Activated naive CD4-positive, alpha-beta T cell treated with anti-CD3 and anti-CD28 coated beads, Interleukin-2, amount 50 U/mL, for 72 hours (primary cell): ENCODE measurements at regions not wholly inside any gene's neighbourhood (a gene's known extent, or its start where the extent isn't known, plus 50 kb on each side); places are given as distances from the start of the nearest gene placed in this dataset.

ENCODE experiments used
- ATAC-seq, 2 donors: fragments of 150-1000 bp; cut with Tn5 transposase; 2 replicates each; pipeline ENCODE4 v1.10.0; 2021; ENCODE audit warnings: mild to moderate bottlenecking in 2 of 2, moderate library complexity in 2 of 2
- DNase-seq, 2 donors: peaks; one replicate each; pipeline ENCODE4 v3.0.0; 2021 to 2022; ENCODE audit warnings: low spot score in 2 of 2
- H3K27ac Mint-ChIP-seq, 2 donors: one replicate each; pipeline ENCODE4 v1.8.0; 2022; ENCODE audit warnings: mild to moderate bottlenecking in 2 of 2, mixed read lengths in 2 of 2
- H3K36me3 Mint-ChIP-seq, 2 donors: one replicate each; pipeline ENCODE4 v1.8.0; 2022; ENCODE audit warnings: mixed read lengths in 2 of 2
- H3K9me3 Mint-ChIP-seq, 2 donors: one replicate each; pipeline ENCODE4 v1.8.0; 2022; ENCODE audit warnings: mixed read lengths in 2 of 2

DNA sequence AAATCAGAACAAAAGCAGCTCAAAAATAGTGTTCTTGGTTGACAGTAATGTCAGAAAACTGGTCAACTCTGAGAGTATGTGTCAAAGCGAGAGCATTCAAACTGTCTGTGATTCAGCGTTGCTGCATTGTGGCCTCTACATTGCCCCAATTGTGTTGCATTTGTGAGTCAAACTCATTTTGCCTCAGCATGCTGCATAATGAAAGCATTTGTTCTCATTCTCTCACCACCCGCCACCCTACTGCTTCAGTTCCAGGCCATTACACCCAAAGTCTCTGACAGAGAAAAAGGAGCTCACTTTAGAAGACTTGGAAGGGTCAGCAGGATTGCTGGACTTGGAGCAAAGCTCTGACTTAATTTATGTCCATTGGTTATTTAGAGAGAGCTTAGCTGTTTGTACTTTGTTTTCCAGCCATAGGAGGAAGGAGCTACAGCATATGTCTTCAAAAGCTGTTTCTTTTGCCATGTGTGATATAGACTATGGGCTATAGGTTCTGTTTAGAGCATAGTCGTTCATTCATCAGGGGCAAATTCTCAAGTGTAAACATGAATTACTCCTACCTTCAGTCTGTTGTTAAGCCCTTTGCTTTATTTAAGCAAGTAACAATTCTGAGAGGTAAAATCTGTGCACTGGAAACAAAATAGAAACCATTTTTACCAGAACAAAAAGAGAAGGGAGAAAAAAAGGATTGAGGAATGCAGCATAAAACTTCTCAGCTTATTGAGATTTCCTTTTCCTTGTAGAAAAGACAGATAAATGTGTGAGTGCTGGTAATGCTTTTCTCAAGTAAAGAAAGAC, 153.4 kb upstream of the ANK2 start:
- Mint-ChIP-seq H3K27ac (no peak overlapping the region), H3K36me3 (no peaks in the 10 kb centered on the region), H3K9me3 (no peaks in the 10 kb centered on the region)
- no peak for DNase-seq
- ATAC-seq: peak in 1 of 2 donors; percentile 80

DNA sequence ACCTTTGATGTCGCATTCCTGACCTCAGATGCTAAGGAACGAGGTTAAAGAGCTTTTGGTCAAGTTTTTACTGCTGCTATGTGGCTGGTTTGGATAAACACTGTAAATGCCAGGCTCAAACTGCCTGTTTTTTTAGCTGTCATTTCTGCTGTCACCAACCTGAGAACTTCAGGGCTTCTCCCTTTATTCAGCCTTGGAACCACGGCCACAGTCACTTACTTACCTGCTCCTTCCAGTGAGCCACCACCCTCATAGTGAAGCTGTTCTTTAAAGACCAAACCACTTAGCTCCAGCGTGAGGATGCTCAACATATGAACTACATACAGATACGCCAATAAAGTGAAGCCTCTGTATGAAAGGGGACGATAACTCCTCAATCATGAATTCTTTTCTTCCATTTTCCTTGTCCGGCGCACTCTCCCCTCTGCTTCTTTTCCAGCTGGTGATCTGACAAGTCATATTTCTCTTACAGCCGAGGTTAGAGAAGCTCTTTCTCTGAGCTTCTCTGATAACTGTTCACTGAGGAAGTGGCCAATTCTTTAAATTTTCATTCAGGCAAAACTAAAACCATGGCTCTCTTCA, 152.8 kb upstream of the ANK2 start:
- no peak for DNase-seq
- H3K9me3 Mint-ChIP-seq: no peaks in the 10 kb centered on the region
- no peaks in the 10 kb centered on the region for H3K36me3 Mint-ChIP-seq
- H3K27ac Mint-ChIP-seq: no peak overlapping the region
- no peak for ATAC-seq

DNA sequence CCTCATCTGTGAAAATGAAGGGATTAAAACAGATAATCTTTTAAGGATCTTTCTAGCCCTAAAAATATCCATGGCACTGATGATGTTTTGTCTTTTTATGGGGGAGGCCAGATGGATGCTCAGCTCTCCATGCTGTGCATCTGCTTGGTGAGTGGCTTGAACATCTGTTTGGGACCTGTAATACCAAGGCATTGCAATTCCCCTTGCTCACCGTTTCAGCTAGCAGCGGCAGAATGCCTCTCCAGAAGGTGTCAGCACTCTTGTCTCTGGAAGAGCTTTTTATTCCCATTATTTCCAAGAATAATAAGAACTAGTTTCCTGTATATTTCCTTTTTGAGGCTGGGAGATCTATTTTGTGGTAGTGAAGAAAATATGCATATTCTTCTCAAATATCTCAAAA, 151.9 kb upstream of the ANK2 start:
- H3K36me3 Mint-ChIP-seq: no peaks in the 10 kb centered on the region
- no peak for ATAC-seq
- H3K9me3 Mint-ChIP-seq: no peaks in the 10 kb centered on the region
- no peak for DNase-seq
- no peak overlapping the region for H3K27ac Mint-ChIP-seq

DNA sequence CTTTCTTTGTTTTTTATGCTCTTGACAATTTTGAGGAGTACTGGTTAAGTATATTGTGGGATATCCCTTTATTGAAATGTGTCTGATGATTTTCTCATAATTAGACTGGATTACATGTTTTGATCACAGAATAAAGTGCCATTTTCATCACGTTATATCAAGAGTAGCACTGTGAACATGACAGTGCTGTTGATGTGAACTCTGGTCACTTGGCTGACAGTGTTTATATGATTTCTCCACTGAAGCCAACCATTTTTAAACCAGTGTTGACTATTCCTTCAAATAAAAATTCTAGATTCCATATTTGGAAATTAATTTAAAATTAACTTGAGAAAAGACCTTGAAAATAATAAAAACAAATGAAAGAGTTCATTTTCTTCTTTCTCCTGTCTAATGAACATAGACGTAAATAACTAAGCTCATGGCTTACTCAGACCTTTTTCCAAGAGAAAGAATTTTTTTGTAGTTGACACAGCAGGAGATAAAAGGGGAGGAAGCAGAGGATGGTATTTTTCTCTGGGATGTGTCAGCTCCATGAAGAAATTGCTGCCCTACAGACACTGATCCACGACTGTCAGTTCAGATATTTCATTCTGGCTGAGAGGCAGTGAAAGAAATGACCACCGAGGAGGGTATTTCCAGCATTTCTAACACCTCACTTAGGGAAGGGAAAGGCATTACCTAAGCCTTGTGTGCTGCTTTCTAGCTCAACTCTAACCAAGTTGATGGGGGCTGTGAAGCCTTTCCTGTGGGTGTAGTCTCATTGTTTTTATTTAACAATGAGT, 150.9 kb upstream of the ANK2 start:
- ATAC-seq (no peak), DNase-seq (no peak)
- no peak overlapping the region for H3K27ac Mint-ChIP-seq
- H3K36me3 Mint-ChIP-seq: no peaks in the 10 kb centered on the region
- no peaks in the 10 kb centered on the region for H3K9me3 Mint-ChIP-seq

DNA sequence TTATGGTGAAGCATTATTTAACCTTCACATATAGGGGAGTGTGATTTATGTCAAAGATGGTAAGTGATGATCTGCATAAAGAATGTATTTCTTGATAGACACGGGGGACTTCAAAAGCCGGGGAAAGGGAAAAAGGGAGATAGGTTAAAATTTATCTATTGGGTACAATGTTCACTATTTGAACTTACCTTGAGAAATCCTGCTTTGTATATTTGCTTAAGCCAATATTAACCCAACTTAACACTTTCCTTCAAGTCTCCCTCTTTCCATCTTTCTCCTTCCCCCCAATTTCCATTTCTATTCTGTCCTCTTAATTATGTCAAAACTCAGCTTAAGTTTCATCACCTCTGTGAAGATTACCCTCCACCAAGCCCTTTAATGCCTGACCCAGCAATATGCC, 149.0 kb upstream of the ANK2 start:
- H3K36me3 Mint-ChIP-seq: no peaks in the 10 kb centered on the region
- no peak for DNase-seq
- ATAC-seq: no peak
- H3K27ac Mint-ChIP-seq: no peak overlapping the region
- no peaks in the 10 kb centered on the region for H3K9me3 Mint-ChIP-seq

DNA sequence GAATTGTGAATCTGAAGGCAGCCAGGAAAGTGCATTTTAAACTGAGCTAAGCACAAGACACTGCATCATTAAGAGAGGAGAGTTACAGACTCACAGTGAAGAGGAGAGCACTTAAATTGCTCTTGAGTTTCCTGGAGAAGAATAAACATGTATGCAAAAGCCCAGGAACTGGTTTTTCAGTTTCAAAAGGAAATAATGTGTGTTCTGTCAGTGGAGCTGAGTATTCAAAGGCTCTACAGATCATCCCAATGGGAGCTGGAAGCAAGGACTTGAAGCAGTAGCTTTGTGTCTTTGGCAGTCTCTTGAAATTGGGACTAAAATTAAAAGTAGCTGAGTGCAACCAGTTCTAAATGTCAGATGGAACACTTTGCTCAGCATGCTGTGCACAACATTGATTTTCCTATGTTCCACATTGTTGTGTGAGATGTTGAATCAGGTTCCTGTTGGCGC, 147.5 kb upstream of the ANK2 start:
- DNase-seq: no peak
- no peak overlapping the region for H3K27ac Mint-ChIP-seq
- H3K9me3 Mint-ChIP-seq: no peaks in the 10 kb centered on the region
- no peaks in the 10 kb centered on the region for H3K36me3 Mint-ChIP-seq
- ATAC-seq: no peak

DNA sequence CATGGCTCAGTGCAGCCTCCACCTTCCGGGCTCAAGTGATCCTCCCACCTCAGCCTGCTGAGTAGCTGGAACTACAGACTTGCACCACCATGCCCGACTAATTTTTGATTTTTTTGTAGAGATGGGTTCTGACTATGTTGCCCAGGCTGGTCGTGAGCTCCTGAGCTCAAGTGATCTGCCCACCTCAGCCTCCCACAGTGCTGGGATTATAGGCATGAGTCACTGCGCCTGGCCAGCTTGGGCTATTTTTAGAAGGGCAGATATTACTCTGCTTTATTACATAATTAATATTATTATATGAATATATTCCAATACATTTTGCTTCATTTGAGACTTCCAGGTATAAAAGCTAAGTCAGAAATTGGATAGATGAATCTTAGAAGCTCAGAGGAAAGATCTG, 143.7 kb upstream of the ANK2 start:
- no peaks in the 10 kb centered on the region for H3K36me3 Mint-ChIP-seq
- no peak for ATAC-seq

DNA sequence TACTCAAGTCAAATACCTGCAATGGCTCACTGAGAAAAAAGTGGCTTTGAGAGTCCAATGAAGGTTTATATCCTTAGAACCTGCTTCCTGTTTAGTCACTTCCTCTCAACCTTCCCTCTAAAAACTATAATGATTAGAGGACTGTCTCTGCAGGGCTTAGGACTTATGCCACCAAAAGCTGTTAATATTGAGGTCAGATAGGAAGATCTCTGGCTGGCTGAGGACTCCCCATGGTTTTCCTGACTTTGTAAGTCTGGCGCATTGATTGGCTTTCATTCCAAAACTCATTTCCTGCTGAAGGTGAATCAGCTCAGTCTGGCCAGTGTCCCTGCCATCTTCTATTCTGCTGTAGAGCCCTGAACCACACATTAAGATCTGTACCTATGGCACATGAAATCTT, 140.9 kb upstream of the ANK2 start:
- no peaks in the 10 kb centered on the region for H3K36me3 Mint-ChIP-seq
- no peak for ATAC-seq
- no peak overlapping the region for H3K27ac Mint-ChIP-seq
- DNase-seq: no peak
- H3K9me3 Mint-ChIP-seq: no peaks in the 10 kb centered on the region

More for the DNA sequence above, 143.7 kb upstream of the ANK2 start:
- Mint-ChIP-seq H3K27ac (no peak overlapping the region), H3K9me3 (no peaks in the 10 kb centered on the region)
- no peak for DNase-seq

DNA sequence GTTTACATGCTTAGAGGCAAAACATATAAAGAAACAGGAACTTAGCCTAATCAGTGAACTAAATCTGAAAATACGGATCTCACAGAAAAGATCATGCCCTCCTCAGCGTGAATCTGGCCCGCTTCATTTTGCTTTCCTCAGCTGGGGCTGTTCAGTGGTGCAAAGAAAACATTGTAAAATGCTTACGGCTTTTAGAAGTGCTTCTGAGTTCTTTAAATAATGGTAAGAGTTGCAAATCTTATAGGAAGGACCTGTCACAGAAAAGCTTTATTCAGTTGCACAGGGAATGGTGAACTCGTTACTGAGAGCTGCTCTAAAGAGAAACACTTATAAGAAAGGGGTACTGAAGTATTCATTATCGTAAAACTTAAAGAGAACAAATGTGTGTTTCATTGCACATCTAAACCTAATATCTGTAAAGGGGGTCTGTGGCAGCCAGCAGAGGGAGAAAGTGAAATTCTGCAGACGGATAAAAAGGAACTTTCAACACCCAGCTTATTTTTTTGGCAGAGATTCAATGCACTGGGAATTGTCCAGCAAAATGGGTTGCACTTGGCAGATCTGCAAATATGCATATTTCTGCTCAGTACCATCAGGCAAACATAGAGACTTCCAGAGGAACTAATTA, 139.2 kb upstream of the ANK2 start:
- no peak for ATAC-seq
- H3K9me3 Mint-ChIP-seq: no peaks in the 10 kb centered on the region
- no peak for DNase-seq
- no peaks in the 10 kb centered on the region for H3K36me3 Mint-ChIP-seq
- H3K27ac Mint-ChIP-seq: no peak overlapping the region

DNA sequence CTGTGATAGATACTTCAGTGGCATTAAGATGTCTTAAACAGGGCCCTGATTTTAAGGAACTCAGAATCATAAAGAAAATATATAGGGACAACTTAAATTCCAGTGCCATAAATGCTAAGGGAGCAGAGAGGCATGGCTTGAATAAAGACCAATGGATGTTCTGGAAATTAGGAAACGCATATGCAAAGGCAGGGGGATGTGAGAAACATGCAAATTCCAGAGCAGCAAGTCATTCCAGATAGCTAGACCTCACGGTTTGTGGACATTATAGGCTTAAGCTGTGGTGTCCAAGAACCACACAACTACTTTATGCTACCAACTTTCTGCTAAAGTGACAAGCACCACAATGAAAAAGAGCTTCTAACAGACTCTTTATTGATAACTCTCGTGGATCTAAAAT, 132.6 kb upstream of the ANK2 start:
- Mint-ChIP-seq H3K9me3 (no peaks in the 10 kb centered on the region), H3K36me3 (no peaks in the 10 kb centered on the region), H3K27ac (no peak overlapping the region)
- DNase-seq: no peak
- no peak for ATAC-seq

DNA sequence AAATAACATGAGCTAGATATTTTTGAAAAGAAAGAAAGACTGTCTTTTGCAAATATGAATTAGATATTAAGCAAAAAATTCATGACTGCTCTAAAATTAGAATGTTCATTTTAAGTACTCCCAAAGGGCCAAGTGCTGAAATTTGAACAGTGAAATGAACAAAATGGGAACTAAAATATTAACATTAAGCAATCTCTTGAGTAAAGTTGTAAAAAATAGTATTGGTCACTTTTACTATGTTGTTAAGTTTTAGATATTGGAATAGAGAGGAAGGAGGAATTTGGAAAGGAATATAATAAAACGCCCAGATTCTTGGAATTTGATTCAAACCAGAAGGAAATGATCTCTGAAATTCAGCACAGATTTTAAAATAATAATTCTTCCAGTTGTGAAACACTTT, 125.9 kb upstream of the ANK2 start:
- Mint-ChIP-seq H3K27ac (no peak overlapping the region), H3K36me3 (no peaks in the 10 kb centered on the region), H3K9me3 (no peaks in the 10 kb centered on the region)
- ATAC-seq (no peak), DNase-seq (no peak)

DNA sequence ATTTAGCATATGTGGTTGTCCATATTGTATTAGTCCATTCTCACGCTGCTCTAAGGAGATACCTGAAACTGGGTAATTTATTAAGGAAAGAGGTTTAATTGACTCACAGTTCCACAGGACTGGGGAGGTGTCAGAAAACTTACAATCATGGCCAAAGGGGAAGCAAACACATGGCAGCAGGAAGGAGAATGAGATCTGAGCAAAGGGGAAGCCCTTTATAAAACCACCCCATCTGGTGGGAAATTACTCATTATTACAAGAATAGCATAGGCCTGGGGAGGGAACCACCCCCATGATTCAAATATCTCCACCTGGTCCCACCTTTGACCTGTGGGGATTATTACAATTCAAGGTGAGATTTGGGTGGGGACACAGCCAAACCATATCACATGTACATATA, 122.6 kb upstream of the ANK2 start:
- ATAC-seq (no peak), DNase-seq (no peak)
- H3K36me3 Mint-ChIP-seq: no peaks in the 10 kb centered on the region
- no peaks in the 10 kb centered on the region for H3K9me3 Mint-ChIP-seq
- no peak overlapping the region for H3K27ac Mint-ChIP-seq

DNA sequence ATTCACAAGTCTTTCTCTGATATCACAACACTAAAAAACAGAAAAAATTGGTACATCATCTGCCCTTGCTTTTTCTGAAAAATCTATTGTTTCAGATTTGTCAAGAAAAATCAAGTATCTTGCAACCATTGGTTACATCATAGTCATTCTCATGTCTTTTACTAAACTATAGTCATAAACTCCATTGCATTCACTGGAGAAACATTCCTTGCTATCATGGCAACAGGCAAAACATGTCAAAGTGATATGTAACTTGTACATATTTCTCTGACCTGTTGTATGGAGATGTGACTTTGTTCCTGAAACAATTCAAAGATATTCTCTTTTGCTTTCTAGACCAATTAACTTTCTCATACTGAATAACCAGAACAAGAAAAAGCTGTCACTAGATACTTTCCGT, 121.9 kb upstream of the ANK2 start:
- H3K9me3 Mint-ChIP-seq: no peaks in the 10 kb centered on the region
- ATAC-seq (no peak), DNase-seq (no peak)
- no peaks in the 10 kb centered on the region for H3K36me3 Mint-ChIP-seq
- H3K27ac Mint-ChIP-seq: no peak overlapping the region

DNA sequence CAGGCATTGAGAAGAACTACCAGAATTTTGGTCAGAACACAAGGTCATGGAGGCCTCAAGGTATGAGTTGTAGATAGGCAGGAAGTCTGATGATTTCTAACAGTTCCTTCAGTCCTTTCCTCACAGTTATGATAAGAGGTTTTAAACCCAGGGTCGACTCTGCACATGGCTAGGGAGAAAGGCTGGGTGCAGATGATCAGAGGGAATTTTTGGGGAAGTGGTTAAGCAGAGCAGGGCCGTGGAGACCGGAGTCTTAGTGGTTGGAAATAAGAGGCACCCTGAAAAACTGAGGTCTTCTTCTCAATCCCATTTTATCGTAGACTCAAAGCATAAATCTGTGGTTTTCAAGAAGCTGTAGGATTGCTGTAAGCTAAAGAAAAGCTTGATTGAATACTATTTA, 118.5 kb upstream of the ANK2 start:
- no peak overlapping the region for H3K27ac Mint-ChIP-seq
- no peaks in the 10 kb centered on the region for H3K9me3 Mint-ChIP-seq
- ATAC-seq (no peak), DNase-seq (no peak)
- no peaks in the 10 kb centered on the region for H3K36me3 Mint-ChIP-seq

DNA sequence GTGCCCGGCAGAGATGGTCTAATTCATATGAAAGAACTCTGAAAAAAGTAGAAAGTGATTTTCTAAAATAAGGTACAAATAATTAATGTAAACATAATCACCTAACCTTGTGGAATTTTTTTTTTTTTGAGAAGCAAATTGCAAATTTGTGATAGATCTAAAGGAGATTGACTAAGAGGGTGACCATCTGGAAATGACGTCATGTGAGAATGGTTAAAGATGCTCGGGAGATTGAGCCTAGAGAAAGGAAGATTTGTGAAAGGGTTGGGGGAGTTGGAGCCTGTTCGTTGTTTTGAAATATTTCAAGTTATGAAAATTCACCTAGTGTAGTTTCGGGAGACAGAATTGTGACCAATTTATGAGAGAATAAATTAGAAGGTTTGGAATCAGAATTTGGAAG, 115.7 kb upstream of the ANK2 start:
- Mint-ChIP-seq H3K9me3 (no peaks in the 10 kb centered on the region), H3K27ac (no peak overlapping the region), H3K36me3 (no peaks in the 10 kb centered on the region)
- ATAC-seq (no peak), DNase-seq (no peak)

DNA sequence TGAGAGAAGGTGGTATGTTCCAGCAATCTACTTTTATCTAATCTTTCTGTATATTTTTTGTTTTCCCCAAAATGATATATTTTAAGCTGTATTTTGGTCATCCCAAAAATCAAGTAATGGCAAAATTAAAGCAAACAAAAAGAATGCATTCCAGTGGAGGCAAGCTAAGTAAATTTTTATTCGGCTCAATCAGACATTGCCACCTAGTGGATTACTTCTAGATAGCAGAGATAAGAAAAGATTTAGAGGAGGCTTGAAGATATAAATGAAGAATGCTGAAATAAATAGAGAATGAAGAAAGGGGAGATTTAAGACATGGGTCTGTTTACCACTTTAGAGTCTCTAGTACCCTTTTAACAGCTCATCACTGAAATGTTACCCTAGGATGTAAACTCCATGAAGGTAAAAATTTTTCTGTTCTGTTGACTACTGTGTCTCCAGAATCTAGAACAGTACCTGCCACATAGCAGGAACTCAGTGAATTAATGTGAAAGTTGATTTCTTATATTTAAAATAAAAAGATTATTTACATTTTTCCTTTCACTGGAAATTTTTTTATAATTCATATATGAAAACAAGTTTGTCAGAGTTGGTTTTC, 110.9 kb upstream of the ANK2 start:
- Mint-ChIP-seq H3K27ac (no peak overlapping the region), H3K9me3 (no peaks in the 10 kb centered on the region), H3K36me3 (no peaks in the 10 kb centered on the region)
- ATAC-seq (no peak), DNase-seq (no peak)

DNA sequence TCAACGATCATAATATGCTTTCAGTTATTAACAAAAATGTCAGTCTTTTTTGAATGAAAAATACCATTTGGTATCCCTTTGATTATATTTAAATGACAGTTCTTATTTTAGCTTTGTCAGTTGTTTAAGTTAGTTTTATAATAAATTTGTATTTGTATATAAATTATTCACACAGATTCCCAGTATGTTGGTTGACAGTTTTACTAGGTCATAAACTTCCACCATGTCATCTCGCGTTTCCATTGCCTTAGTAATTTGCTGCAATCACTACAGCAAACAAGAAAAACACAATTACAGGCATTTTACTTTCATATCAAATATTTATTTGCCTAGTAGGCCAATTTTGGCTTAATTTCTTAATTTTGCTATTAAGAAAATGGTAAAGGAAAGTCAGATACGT, 109.6 kb upstream of the ANK2 start:
- no peak for DNase-seq
- Mint-ChIP-seq H3K9me3 (no peaks in the 10 kb centered on the region), H3K27ac (no peak overlapping the region), H3K36me3 (no peaks in the 10 kb centered on the region)
- no peak for ATAC-seq
